22Rv1 (cell line): ENCODE measurements at regions not wholly inside any gene's neighbourhood (a gene's known extent, or its start where the extent isn't known, plus 50 kb on each side); places are given as distances from the start of the nearest gene placed in this dataset.

Experiments used
- ZFX ChIP-seq: fragments of 450-650 bp; IDR thresholded peaks from 2 replicates; pipeline ENCODE4 v1.6.1; 2017; ENCODE audit warnings: antibody characterized with exemption, borderline replicate concordance
- TF ChIP-seq, protein P1 (sequence below): fragments of 450-650 bp; IDR thresholded peaks from 2 replicates; pipeline ENCODE4 v1.5.1; 2017; ENCODE audit warnings: mild to moderate bottlenecking

GRCh38 chr11:15687342-15687741 is 572.6 kb downstream of the INSC start:
- TF ChIP-seq, protein P1, sequence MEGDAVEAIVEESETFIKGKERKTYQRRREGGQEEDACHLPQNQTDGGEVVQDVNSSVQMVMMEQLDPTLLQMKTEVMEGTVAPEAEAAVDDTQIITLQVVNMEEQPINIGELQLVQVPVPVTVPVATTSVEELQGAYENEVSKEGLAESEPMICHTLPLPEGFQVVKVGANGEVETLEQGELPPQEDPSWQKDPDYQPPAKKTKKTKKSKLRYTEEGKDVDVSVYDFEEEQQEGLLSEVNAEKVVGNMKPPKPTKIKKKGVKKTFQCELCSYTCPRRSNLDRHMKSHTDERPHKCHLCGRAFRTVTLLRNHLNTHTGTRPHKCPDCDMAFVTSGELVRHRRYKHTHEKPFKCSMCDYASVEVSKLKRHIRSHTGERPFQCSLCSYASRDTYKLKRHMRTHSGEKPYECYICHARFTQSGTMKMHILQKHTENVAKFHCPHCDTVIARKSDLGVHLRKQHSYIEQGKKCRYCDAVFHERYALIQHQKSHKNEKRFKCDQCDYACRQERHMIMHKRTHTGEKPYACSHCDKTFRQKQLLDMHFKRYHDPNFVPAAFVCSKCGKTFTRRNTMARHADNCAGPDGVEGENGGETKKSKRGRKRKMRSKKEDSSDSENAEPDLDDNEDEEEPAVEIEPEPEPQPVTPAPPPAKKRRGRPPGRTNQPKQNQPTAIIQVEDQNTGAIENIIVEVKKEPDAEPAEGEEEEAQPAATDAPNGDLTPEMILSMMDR: no peak
- TF ChIP-seq ZFX: no peak
